DND-41 (cell line): ENCODE measurements at regions not wholly inside any gene's neighbourhood (a gene's known extent, or its start where the extent isn't known, plus 50 kb on each side); places are given as distances from the start of the nearest gene placed in this dataset.

Experiments used
- CTCF ChIP-seq: IDR thresholded peaks from 2 replicates; pipeline ENCODE4 v1.5.1; 2012; ENCODE audit warnings: borderline replicate concordance, low read length, moderate library complexity, mild to moderate bottlenecking; ENCODE audit not compliant: poor library complexity, severe bottlenecking; ENCODE audit errors: extremely low read depth
- EZH2 ChIP-seq: IDR thresholded peaks from 3 replicates; pipeline ENCODE4 v1.6.1; 2012; ENCODE audit warnings: borderline replicate concordance, low read depth, mild to moderate bottlenecking, moderate library complexity, low read length, inconsistent platforms; ENCODE audit not compliant: severe bottlenecking

GRCh38 chr15:62377736-62378480, 212.8 kb upstream of the C2CD4B start:
- TF ChIP-seq CTCF (no peak), EZH2 (no peak)
